ENCODE measurements at regions not wholly inside any gene's neighbourhood (a gene's known extent, or its start where the extent isn't known, plus 50 kb on each side); places are given as distances from the start of the nearest gene placed in this dataset.
"Not testable (repeated sequence)": the region's sequence is repeated elsewhere in the genome, so short reads cannot be mapped to it uniquely, and the experiment has no call there.

GRCh38 chr1:148385371-148386030 is 97.6 kb downstream of the PPIAL4G start:
- no peak for DNase-seq

DNA sequence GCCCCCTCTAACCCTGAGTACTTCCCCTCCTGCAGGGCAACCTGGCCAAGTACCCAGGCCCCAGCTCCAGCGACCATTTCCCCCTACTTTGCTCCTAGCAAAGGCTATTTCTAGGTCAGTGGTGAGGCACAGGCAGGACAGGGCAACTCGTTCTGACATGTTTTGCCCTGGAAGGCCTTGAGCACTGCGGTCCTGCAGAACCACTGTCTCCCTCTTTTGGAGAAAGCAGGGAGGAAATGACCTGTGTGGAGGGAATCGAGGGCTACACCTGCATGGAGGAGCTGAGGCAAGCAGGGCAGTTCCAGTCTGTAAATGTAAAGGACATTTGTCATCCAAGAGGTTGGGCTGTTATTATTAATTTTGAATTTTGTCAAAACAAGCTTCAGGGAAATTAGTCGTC is 99.1 kb downstream of the PPIAL4G start:
- no peak for DNase-seq

DNA sequence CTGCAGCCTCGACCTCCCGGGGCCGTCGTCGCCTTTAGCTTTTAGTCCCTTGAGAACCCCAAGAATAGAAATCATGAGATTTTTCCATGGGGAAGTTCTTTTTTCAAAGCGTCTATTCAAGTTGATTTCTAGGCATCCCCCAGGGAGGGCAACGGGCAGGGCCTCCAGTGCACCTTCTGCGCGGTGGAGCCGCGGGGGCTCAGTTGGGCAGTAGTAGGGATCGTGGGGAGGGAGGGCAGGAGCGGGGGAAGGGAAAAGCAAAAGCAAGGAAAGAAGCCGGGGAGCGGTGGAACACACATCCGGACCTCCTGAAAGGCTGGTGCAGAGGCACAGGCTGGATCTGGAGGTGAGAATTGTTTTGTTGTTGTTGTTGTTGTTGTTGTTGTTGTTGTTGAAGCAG is 103.4 kb downstream of the PPIAL4G start:
- DNase-seq, result no peak

DNA sequence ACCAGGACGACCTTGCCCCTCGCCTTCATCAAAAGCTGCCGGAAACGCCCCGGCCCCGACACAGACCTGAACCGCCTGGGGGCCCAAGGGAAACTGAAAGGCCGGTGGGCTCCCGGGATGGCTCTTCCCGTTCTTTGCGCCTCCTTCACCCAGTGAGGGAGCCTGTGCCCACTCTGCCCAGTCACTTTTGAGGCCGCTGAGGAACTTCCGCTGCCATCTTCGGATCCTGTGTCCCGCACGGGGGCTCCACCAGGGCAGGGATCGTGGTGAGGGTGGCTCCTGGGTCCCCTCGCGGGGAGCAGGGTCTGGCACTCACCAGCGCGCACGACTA is 104.0 kb downstream of the PPIAL4G start:
- no peak for DNase-seq

DNA sequence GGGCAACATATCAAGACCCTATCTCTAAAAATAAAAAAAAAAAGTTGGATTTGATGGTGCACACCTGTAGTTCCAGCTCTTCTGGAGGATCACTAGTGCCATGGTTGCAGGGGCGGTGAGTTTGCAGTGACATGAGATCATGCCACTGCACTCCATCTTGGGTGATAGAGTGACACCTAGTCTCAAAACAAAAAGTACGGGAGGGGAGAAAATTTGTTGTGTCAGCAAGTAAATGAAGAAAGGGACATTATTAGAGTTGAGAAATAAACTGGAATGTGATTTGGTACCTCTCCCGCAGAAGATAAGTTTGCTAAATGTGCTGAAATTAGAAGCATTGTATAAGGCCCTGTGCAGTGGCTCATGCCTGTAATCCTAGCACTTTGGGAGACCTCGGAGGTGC is 105.1 kb downstream of the PPIAL4G start:
- not testable (repeated sequence) for DNase-seq

DNA sequence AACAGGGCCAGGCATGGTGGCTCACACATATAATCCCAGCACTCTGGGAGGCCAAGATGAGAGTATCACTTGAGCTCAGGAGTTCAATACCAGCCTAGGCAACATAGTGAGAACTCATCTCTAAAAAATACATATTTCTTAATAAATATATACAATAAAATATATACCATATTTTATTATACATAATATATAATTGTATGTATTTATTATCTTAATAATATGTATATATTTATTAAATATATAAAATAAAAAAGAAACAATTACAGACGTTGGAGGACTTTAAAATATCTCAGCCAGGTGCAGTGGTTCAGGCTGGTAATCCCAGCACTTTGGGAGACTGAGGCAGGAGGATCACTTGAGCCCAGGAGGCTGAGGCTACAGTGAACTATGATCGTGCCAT is 106.1 kb downstream of the PPIAL4G start:
- not testable (repeated sequence) for DNase-seq

GRCh38 chr1:148374101-148374500 is 109.0 kb downstream of the PPIAL4G start:
- no peak for DNase-seq

DNA sequence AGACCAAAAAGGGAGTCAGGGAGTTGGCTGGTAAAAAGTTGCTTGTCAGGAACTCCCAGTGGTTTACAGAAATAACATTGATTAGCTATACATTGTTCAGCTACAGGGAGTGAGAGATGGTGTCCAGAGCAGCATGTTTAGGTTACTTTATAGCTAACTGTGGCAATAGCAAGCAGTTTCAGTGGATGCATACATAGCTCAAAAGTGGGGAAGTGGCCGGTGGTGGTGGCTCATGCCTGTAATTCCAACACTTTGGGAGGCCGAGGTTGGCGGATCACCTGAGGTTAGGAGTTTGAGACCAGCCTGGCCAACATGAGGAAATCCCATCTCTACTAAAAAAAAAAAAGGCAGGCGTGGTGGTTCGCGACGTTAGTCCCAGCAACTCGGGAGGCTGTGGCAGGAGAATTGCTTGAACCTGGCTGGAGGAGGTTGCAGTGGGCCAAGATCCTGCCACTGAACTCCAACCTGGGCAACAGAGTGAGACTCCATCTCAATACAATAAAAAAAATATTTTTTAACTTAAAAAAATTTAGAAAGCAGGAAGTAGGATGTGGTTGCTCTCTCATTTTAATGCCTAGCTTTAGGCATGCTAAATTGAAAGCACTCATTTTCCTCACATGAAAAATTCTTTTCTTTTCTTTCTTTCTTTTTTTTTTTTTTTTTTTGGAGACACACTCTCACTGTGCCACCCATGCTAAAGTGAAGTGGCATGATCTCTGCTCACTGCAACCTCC is 109.7 kb downstream of the PPIAL4G start:
- DNase-seq, result peak; percentile 39

GRCh38 chr1:148372731-148373130 is 110.4 kb downstream of the PPIAL4G start:
- peak; percentile 84 for DNase-seq

- DNase-seq, result not testable (repeated sequence)
Measured at GRCh38 chr1:148372051-148372726, 110.9 kb downstream of the PPIAL4G start.

DNA sequence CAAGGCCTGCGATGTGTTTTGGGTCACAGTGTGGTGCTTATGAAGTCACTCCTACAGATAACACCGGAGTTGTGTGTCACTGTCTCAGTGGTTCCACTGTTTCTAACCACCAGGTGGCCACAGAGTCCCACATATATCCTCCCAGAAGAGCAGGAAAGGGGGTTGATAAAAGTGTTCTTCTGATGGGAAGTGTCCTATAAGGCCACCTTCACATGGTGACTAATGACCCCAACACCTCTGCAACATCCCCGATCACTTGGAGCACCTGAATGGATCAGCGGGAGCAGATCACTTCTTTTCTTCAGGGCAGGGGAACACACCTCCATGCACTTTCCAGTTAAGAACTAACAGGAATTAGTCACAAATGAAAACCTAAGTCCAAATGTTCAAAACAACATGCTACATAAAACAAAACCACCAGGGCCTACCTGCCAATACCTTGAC is 111.5 kb downstream of the PPIAL4G start:
- DNase-seq, result peak; percentile 87

DNA sequence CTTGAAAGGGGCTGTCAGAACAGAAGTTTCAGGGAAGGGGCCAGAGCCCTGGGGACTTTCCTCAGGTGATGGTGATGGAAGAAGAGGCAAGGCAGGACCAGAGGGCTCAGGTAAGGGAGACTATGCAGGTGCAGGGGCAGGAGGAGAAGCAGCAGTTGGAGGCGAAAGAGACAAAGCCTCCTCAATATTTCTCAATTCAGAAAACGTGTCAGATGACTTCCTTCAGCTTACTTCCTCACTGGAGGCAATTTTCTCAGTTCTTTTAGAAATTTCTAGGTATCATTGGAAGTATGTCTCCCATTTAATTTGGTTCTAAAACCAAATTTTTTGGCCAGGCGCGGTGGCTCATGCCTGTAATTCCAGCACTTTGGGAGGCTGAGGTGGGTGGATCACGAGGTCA is 112.4 kb downstream of the PPIAL4G start:
- DNase-seq, result not testable (repeated sequence)

- DNase-seq, result no peak
Measured at GRCh38 chr1:148367596-148367995, 115.5 kb downstream of the PPIAL4G start.

DNA sequence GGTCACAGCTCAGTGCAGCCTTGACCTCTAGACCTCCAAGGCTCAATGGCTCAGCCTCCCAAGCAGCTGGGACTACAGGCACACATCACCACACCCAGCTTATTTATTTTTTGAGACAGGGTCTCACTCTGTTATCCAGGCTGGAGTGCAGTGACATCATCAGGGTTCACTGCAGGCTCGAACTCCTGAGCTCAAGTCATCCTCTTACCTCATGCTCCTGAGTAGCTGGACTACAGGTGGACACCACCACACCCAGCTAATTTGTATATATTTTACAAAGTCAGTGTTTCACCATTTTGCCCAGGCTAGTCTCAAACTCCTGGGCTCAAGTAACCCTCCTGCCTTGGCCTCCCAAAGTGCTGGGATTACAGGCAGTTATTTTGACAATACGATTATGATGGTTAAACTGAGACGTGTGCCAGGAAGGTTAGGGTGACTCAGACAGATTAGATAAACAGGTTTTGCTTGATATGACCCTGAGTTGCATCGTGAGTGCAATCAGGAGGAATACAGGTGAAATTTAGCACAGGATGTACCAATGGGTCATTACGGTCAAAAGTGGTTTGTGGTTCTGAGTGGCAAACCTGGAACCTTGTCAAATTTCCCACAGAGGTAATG is 116.9 kb downstream of the PPIAL4G start:
- DNase-seq, result not testable (repeated sequence)

DNA sequence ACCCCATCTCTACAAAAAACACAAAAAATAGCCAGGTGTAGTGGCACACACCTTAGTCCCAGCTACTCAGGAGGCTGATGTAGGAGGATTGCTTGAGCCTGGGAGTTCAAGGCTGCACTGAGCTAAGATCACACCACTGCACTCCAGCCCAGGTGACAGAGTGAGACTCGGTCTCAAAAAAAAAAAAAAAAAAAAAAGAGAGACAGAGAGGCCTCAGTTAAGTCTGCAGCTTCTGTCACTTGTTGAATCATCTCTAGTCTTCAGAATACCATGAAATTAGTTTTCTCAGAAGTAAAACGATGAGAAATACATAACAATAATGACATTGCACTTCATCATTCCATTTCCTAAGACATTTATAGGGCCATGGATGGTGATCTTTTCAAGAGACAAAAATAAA is 118.0 kb downstream of the PPIAL4G start:
- DNase-seq, result not testable (repeated sequence)

- not testable (repeated sequence) for DNase-seq
Measured at GRCh38 chr1:148363979-148364378, 119.1 kb downstream of the PPIAL4G start.

DNA sequence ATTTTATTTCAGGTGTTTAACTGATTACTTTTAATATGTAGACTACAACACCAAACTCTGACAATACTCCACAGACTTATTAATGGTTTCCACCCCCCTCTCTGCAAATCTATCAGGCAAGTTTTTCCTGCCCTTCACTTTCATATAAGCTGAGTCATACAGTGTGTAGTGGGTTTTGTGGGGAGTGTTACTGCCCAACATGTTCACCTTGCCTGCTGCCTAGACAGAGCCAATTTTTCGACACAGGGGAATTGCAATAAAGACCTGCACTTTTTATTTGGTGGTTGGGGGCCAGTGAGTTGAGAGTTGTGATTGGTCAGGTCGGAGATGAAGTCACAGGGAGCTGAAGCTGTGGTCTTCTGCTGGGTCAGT is 119.7 kb downstream of the PPIAL4G start:
- DNase-seq, result peak; percentile 20

GRCh38 chr1:148362626-148363438 is 120.3 kb downstream of the PPIAL4G start:
- DNase-seq, result peak; percentile 30

DNA sequence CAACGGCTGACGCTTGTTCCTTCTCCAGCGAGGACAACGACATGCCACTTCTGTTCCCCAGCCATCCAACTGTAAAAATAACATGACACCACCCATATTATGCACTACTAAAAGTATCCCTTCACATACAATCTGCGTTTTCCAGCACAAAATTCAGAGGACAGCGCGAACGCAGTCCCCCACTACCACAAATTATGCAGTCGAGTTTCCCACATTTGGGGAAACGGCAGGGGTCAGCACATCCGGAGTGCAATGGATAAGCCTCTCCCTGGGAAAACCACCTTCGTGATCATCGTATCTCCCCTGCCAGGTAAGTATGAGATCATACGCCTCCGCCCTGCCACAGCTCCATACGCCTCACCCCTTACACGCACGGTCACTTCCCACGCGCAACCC is 120.9 kb downstream of the PPIAL4G start:
- DNase-seq, result peak; percentile 15

DNA sequence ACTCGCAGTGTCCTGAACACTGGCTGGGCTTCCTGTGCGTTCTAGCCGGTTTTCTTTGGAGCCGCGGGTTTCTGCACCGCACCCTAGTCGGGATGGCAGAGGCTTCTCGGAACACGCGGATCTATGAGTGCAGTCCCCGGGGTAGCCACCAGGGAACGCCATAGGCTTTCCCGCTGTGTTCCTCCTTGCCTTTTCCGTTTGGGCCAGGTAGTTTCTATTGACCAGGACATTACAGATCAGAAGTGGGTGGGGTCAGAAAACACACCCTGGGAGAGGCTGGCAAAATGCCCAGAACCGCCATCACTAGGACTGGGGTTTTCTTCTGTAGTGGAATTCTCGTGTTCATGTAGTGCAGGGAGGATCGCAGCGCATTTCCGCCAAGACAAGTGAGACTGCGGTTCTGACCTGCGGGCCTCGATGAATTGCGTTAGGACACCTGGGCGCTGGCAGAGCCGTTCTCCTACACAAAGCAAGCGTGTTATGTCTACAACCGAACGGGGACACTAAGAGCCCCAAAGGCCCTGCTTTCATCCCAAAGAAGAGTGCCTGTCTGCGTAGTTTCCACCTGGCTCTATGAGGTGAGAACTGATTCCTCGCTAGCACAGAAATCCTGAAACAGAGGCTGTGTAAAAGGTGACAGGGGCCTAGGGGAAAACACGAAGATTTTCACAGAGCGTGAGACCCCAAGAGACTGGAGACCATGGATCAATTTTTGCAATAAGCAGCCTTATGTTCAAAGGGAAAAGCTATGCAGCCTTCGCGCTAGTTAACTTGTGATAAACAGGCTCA is 121.5 kb downstream of the PPIAL4G start:
- peak; percentile 70 for DNase-seq

DNA sequence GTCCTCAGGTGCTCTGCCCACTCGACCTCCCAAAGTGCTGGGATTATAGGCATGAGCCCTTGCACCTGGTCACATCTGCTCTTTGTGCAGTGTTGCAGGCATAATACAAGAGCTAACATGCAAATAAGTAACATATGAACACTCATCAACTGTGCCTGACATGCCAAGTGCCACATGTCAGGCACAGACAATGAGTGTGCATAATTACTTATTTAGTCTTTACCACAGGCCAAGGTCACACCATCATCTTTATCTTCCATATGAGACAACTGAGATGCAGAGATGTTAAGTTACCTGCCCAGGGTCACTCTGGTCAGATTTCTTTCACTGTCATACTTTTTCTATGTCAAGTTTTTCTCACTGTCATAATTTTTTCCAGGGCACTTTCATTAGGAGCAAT is 126.1 kb downstream of the PPIAL4G start:
- DNase-seq, result no peak

GRCh38 chr1:148355976-148356375 is 127.1 kb downstream of the PPIAL4G start:
- DNase-seq, result no peak
